ENCODE measurements at regions not wholly inside any gene's neighbourhood (a gene's known extent, or its start where the extent isn't known, plus 50 kb on each side); places are given as distances from the start of the nearest gene placed in this dataset.

- TF ChIP-seq POLR2A (IDR thresholded peaks at IDR 0.05) (no peak), CTCF (IDR thresholded peaks at IDR 0.05) (no peak)
Observed at GRCh38 chr9:107830479-107830878, 340.9 kb upstream of the KLF4 start.
